ENCODE measurements at regions not wholly inside any gene's neighbourhood (a gene's known extent, or its start where the extent isn't known, plus 50 kb on each side); places are given as distances from the start of the nearest gene placed in this dataset.

DNA sequence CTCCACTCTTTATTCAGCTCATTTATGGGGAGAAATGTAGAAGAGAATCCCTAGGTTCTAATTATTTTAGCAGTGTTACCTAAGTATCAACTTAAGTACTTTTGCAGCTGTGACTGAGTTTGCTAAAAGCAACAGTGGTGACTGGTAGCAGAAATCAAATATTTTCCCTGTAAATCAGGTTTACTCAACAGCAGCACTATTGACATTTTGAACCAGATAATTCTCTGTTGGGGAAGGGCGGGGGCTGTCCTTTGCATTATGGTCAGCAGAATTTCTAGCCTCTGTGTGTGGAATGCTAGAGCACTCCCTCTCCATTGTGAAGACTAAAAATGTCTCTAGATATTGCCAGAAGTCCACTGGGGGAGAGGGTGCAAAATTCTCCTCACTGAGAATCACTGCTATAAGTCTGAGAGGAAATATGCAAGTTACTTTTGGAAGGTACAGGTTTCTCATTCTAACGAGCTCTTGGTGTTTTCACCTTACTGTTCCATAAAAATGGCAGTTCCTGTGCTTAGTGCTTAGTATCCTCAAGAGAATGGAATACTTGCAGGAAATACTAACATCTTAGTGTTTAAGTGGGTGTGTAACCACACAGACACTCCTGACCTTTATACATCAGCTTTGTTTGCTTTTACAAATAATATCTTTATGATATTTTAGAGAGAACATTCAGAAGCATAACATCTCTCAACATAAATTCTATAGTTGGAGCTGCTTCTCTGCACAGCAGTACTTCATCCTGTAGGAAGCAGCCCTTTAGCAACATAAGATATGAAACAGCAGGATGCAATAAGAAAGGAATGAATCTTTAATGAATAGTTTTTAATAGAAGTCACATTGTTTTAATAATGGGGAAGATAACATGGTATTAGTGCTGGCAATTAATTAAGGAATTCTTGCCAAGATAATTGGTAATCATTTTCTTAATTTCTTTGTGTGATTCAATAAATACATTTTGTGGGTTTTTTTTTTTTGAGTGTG is 246.5 kb upstream of the GOLIM4 start:
- no peak for DNase-seq

DNA sequence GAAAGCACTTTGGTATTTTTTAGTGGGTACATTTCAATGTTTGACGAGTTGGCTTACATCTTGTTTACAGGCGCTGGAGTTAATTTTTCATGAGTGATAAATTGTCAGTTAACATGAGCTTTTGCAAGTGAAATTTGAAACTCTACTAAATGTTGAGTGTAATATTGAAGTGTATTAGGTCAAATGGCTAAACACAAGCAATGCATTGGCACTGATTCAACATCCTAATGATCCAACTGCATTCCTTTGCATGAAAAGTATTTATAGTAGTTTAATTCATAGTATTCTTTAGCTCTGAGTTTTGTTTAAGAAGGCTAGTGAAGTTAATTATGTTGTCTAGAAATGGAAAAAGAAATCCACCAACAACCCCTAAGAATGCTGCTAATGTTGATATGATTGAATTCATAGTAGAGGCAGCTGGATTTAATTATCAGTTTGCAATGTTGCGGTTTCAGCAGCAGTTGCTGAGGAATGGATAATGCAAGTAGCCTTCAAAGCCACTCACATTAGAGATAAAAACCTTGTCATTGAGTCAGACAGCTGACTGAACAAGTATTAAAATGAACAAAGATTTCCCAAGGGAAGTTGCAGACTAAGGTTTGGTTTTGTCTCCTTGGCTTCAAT is 245.6 kb upstream of the GOLIM4 start:
- no peak for DNase-seq

DNA sequence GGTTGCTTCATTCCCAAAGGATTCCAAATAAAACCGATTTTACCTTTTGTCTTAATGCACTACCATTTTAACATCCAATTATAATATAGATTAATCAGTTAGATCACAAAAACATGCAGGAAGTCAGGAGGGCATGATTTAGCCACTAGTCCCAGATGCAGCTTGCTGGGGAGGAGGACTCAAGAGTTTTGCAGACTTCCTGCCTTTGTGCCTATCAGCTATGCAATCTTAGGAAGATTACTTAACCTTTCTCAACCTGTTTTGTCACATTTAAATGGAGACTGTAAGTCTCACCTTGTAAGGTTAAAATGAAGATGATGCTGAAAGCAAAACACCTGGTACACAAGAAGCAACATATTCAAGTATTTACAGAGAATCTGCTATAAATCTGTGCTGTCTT is 242.4 kb upstream of the GOLIM4 start:
- DNase-seq, result no peak

DNA sequence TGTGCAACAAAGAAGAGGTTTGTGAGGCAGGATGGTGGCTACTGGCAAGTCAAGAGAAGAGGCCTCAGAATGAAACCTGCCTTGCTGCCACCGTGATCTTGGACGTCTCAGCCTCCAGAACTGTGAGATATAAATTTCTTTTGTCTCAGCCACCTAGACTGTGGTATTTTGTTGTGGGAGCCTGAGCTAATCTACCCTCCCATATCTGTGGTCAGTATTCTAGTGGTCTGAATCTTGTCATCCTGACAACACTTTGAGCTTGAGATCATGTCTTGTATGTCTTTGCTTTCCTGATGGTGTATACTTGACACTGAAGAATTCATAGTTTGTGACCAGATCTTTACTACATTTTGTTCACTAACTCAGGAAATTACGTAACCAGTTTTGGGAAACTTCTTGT is 240.6 kb upstream of the GOLIM4 start:
- no peak for DNase-seq

DNA sequence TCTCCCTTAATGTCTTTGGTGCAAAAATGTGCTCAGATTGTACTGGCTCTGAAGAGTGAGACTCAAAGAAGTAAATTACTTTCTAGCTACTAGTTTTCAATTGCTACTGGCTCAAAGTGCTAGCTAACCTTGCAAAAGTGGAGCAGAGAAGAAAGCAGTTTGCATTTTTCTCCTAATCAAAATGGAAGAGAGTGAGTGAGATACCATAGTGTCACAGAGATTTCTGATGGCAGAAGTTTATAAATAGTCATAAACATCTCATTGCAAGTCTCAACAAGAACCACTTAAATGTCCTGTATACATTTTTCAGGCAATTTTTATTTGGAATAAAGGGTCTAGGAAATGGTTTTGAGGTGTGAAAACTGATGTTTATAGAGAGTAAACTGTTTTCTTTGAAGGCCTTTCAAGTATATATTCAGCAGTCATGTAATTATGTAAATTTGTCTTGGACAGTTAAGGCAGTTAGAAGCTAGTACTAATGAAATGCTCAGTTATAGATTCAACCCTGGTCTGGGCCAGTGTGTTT is 237.7 kb upstream of the GOLIM4 start:
- no peak for DNase-seq

DNA sequence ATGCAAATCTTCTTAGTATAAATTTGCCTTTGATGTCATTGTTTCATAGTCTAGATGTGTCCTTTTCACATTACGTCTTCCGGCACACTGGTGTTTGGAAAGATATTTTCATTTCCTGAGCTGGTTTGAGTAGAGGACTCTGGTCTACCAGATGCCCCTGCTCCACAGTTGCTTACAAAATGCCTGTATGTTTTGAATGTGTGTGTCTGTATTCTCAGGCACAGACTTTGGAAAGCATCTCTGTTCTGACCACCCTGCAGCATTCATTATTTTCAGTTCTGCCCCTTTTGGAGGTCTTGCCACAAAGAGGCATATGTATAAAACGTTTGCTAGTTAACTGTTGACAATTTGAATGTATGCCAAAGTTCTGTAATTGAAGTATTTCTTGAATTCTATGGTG is 236.0 kb upstream of the GOLIM4 start:
- DNase-seq, result no peak

DNA sequence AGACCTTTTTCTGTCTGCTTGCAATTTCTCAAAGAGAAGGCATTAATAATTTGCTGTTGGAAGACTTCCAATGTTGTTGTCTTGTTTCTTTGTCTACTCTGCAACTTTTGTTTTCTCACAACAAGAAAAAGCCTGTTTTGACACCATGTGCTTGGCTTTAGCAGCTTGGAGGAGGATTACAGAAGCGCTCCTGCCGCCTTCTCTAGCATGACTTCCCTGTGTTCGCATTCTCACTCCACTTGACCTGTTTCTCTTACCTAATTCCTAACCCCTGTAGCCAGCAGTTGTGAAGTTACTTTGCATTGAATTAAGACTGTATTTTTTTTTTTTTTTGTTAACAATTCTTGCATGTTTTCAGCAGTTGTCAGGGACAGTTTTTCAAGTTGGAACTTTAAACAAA is 235.3 kb upstream of the GOLIM4 start:
- DNase-seq, result no peak

DNA sequence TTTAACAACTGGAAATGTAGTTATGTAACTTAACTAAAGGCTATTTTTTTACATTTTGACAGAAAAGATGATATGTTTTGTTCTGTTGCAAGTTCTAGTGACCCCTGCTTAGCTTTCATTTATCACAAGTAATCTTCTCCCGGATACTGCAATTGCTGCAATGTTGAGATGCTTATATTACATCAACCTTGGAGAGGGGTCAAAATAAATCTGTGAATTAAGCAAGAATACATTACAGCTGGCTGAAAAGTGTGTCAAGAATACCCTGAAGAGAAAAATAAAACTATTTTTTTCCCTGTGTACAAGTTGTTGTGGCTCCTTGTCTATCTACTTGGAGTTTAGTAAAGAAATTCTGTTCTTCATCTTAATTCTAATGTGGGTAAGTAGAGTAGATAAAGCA is 232.1 kb upstream of the GOLIM4 start:
- no peak for DNase-seq

DNA sequence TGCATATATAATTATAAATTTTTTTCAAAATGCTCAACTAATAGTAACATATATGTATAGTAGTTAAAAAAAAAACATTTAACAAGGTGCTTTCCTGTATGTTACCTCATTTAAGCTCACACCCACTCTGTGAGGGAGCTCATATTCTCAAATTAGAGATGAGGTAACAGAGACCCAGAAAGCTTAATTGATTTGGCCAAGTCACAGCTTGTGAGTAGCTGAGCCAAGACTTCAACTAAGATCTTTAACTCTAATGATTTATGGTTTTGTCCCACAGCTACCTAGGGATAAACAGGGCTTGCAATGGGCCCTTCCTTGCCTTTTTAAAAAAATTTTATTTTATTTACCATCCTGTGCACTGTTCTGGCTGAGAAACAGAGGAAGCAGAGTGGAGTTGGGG is 230.0 kb upstream of the GOLIM4 start:
- DNase-seq, result no peak

DNA sequence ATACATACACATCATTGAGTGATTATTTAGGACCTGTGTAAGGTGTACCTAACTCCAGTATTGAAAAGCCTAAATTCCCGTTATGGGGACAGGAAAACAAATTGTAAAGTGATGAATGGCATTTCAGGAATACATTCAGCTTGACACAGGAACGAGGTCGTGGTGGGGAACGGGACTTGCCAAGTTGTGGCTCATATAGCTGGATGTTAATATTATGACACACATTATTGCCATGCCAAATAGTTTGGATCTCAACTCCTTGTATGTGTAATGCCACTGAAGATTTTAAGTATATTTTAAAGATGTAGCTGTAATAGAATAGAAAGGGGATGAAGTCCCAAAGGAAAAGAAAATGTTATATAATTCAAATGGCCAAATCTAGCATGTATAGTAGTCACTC is 227.2 kb upstream of the GOLIM4 start:
- DNase-seq, result no peak

DNA sequence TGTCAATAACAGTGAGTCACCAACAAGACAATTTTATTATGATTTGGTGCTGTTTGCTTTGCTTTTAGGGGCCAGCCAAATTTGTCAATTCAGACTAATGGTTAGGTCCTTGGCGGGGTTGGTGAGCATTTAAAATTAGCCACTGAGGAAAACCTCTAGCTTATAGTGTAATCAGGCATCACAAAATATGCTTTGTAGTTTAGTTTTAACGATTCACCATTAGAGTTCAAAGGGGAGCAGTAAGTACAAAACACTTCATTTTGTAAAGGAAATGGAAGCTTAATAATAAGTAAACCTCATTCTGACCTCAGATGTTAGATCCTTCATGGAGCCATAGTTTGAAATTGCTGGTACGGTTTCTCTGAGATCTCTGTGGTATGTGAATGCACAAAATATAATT is 218.4 kb upstream of the GOLIM4 start:
- DNase-seq, result no peak

DNA sequence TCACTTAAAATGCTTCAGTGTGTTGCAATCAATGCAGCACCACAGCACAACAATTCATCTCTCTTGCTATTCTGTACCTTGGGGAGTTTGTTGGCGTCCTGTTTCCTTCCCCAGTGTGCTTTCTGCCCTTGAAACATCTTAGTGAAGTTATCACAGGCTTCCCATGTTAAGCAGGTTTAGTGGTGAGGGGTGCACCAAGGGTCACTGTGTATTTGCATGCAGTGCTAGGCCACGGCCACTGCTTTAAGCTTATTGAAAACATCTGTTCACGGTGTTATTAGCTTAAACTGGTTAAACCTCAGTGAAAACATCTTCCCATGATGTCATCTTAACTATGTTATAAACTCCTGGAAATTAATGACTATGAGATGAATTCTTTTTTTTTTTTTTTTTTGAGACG is 217.3 kb upstream of the GOLIM4 start:
- no peak for DNase-seq

DNA sequence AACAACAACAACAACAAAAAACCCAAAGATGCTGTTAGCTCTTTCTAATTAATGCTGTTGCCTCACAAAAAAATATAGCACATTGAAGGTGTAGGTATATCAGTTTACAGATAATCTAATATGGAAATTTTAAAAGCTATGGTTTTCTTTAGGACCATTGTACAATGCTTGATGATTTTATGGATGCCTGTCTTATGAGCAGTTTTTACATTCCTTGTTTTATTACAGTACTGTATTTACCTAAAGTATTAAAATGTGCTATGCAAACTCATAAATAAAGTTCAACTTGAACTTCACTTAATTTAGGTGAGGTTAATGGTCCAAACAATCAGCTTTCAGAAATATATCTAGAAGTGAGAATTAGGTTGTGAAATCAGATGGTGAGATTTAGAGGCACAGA is 212.2 kb upstream of the GOLIM4 start:
- DNase-seq, result no peak

DNA sequence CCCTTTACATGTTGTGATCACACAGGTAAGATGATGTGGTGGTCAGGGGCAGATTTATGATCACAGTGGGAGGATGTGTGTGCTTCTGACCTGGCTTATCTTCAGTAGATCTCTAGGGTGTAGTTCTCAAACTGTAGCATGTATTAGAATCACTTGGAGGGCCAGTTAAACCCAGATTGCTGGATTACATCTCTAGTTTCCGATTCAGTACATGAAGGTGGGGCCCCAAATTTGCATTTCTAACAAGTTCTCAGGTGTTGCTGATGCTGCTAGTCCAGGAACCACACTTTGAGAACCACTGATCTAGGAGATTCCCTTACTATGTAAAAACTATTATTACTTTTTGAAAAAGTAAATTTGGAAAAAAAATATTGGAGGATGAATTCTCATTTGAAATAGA is 199.3 kb upstream of the GOLIM4 start:
- no peak for DNase-seq

DNA sequence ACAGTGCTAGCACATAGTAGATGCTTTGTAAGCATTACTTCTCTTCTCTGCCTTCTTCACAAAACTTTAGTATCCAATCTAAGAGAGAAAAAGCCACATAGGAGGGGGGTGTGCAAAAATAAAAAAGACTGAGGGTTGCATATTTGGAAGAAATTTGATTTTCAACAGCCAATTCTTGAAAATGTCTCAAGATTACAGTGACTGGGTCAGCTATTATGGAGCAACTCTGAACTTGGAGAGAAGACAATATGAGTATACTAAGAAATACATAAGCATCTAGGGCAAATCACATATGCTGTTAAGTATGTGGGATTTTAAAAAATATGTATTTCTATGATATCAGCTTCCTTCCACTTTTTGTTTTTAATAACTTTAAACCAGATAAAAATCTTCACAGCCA is 196.6 kb upstream of the GOLIM4 start:
- no peak for DNase-seq

DNA sequence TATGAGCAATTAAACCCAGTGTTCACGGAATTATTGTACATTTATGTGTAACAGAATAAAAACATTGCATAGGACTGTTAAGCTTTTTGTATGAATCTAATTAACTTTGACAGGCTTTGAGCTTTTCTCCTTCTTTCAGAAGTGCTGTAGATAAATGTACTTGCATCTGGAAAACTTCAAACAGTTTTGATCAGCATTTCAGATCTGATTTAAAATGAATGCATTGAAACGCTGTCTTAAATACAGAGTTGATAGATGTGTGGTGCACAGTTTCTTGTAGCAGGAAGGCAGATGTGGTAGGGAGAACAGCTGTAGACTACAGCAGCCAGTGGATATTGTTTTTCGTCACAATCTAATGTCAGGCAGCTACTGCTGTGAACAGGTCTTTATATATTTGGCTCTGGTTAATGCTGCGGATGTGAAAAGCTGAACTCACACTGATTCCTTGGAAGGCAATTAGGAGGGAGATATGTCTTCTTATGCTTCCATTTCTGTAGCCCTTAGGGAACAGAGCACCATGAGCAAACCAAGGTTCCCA is 193.8 kb upstream of the GOLIM4 start:
- no peak for DNase-seq

DNA sequence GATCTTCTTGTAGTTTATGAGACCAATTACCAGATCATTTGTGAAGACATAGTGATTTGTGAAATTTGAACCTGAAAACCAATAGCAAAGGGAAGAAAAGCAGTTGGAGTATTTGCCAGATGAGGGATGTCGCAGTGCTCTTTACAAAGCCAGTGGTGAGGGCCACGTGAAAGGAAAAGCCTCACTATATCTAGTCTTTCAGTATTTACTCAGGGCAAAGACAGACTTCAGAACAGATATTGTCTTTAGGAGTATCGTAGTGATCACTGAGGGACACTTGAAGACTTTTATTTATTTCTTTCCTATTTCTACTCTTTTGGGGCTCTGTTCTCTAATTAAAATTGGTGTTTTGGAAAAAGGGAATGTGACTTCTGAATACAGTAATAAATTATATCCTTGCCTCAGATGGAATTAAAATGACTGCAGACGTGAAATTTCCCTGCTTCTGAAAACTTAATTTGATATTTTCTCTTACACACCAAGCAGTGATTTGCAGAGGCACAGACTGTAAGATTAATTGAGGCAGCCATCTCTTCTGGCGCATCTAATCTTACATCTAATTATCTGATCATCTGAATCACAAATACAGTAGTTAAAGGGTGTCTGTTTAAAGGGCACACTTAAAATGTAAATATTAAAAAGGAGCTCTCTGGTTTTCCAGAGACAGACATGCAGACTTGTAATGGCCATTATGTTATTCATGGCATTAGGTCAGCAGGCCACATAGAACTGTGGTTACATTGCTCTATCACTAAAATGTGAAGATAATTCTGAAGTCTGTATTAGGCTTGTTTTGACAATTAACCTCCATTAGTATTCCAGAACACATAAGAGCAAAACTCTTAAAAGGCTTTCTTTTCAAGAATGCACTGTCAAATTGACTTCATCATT is 193.0 kb upstream of the GOLIM4 start:
- no peak for DNase-seq

DNA sequence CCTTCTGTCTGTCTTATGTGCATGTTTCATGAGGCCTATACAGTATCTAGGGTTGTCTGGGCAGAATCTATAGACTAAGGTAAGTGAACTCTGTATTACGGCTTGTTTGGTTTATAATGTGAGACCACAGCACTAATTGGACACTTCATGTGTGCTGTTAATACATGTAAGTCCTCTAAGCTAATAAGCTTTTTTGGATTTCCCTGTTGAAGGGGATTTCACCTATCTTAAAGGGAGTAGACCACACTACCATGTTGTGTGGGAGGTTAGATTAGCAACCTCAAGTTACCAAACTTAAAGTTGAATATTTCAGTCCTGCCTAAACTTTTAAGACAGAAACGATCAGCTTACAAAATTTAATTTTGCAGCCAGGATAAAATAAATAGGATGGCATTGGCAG is 189.8 kb upstream of the GOLIM4 start:
- DNase-seq, result no peak

DNA sequence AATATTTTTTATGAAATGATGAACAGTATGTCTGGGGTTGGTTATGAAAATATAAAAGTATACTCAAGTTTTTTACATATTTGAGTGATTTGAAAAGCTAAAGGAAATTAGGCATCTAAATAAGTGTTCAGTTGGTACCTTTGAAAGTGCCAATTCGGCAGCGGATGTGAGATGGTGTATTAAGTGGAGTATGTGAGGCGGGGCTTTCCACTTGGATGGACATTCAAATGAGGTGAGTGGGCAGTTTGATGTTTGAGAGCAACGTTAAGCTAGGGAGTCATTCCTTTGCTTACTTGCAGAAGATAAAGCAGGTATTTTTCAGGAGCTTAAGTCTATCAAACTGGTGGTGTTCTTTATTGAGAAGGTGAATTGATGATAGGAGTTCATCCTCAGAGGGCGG is 189.0 kb upstream of the GOLIM4 start:
- DNase-seq, result no peak

DNA sequence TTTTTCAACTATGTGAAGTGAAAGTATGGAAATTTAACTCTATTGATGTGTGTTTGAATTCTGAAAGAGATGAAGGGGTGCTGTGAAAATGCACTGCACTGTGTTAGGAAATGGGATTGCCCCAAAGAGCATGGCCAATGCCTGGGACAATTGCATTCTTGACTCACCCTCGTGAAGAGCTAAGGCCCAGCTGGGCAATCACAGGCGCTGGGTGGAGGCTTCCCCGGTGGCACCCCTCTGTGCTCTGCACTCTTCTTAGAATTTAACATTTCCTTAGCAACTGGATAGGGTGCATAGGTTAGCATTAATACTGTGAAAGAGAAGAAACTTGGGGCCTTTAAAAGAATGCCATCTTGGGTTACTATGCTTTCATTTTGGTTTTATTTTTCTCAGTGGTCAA is 179.9 kb upstream of the GOLIM4 start:
- no peak for DNase-seq

DNA sequence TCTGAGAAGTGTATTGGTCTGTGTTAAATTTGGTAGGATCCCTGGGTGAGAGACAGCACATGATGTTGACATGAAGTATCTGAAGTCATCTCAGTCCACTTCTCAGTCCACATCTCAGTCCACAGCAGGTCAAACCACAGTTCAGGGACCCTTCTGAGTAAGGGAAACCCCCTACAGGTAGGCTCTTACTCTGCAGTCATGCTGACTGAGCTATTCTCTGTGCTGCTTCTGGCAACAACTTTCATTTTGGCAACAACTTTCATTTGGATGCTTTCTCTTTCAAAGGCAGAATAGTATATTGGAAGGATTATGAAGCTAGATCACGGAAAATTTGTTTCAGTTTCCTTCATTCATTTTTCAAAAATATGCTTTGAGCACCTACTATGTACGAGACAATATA is 178.2 kb upstream of the GOLIM4 start:
- DNase-seq, result no peak

DNA sequence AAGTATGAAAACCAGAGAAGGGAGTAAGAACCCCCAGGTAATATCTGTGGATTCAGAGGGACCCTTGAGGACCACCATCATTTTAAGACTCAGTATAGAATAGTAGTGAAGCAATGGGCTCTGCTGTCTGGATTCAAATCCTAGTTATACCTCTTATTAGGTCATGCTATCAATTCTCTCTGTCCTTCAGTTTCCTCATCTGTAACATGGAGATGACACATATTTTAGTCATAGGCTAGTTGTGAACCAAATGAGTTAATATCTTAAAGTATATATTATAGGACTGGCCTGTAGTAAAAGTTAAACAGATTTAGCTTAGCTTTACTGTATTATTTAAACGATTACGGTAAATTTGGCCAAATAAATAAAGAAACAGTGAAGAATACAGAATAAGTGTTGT is 177.3 kb upstream of the GOLIM4 start:
- DNase-seq, result no peak

DNA sequence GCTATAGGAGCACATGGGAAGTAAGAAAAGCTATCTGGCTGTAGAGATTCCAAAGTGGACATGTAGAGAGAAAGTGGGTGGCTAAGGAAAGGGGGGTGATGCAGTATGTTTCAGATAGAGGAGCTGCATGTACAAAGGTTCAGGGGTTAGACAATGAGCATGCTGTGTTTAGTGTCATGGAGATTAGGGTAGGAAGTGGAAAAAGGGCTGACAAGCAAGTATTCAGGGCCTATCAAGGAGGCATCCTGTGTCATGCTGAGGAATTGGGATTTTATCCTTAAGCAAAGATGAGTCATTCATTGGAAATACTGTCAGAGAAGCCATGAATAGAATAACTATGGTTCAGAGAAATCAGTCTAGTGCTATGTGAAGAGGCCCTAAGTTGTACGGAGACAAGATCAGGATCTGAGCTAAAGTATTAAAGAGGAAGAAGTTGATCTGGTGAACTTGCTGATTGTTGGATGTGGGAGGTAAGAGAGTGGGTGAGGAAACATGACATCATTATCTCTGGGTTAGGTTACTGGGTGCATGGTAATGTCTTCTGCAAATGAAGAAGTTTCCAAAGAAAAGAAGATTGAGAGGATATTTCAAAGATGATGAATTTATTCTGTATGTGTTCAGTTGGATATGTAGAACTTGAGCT is 176.7 kb upstream of the GOLIM4 start:
- DNase-seq, result no peak

All from GDM1 (cell line).